ENCODE measurements at regions not wholly inside any gene's neighbourhood (a gene's known extent, or its start where the extent isn't known, plus 50 kb on each side); places are given as distances from the start of the nearest gene placed in this dataset.

DNA sequence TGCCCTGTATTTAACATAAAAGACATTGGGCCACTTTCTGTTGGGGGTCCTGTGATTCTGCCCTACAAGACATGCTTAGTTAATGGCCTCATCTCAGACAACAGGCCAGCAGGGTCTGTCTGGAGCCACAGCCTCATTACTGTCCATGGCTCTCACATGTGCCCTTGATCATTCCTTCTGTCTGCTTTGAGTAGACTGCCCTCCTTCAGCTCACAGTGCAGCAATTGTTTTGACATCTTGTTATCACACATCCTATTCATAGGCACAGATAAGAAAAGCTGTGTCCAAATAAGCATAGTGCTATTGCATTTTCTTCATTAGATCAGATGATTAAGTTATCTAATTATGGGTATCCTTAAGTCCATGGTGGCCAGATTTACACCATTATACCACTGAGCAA, 127.9 kb downstream of the KCTD12 start:
- Mint-ChIP-seq H3K4me1 (no peaks in the 10 kb centered on the region), H3K36me3 (ENCODE audit: insufficient read depth in 1 of 3, low read depth in 3 of 3) (no peaks in the 10 kb centered on the region)
- H3K27ac ChIP-seq (ENCODE audit: insufficient read length, low read depth, low read length), result no peak overlapping the region

More for the DNA sequence above, 127.9 kb downstream of the KCTD12 start:
- no peak overlapping the region for H3K9ac ChIP-seq (ENCODE audit: extremely low read depth, insufficient read length, low read length)
- no peak overlapping the region for H4K8ac ChIP-seq (replicated peaks; ENCODE audit: insufficient read length, low read depth, low read length)
- no peaks in the 10 kb centered on the region for H3K27me3 Mint-ChIP-seq (ENCODE audit: low read depth)
- no peaks in the 10 kb centered on the region for H3K79me2 ChIP-seq (ENCODE audit: insufficient read depth, low read length)
- no peaks in the 10 kb centered on the region for H4K20me1 ChIP-seq (ENCODE audit: control insufficient read depth, insufficient read depth, insufficient read length)
- no peak overlapping the region for H2BK12ac ChIP-seq (ENCODE audit: insufficient read length, low read depth, low read length)
- H3K4me2 ChIP-seq (ENCODE audit: insufficient read depth, insufficient read length, low read length), result no peak overlapping the region
- no peak overlapping the region for H3T11ph ChIP-seq (ENCODE audit: low read length)
- H3K14ac ChIP-seq (ENCODE audit: insufficient read depth, low read length), result no peak overlapping the region
- H3K18ac ChIP-seq (ENCODE audit: insufficient read length, low read depth, low read length), result no peak overlapping the region
- no peak overlapping the region for H3K4ac ChIP-seq (ENCODE audit: low read depth, low read length)
- H3K56ac ChIP-seq (ENCODE audit: insufficient read length, low read depth, low read length), result no peak overlapping the region
- H2BK15ac ChIP-seq (ENCODE audit: low read depth, low read length), result no peak overlapping the region
- H2AK5ac ChIP-seq (ENCODE audit: insufficient read length, low read length), result no peak overlapping the region
- H3K4me1 ChIP-seq (ENCODE audit: insufficient read depth, low read length), result peaks cover 2% of the 10 kb centered on the region; the same call in 1 of the 2 replicates
- H3K9me3 ChIP-seq (ENCODE audit: control insufficient read depth, low read depth, low read length), result no peaks in the 10 kb centered on the region
- no peak for DNase-seq
- H4K5ac ChIP-seq (ENCODE audit: insufficient read length, low read depth, low read length), result no peak overlapping the region
- no peak overlapping the region for H3K4me3 Mint-ChIP-seq
- no peak overlapping the region for H2BK120ac ChIP-seq (ENCODE audit: low read depth, low read length, poor library complexity, severe bottlenecking)
- H3K23ac ChIP-seq (ENCODE audit: insufficient read length, low read depth, low read length), result no peak overlapping the region
- no peak overlapping the region for H4K91ac ChIP-seq (ENCODE audit: insufficient read length, low read depth, low read length)
- no peaks in the 10 kb centered on the region for H3K23me2 ChIP-seq (ENCODE audit: insufficient read length, low read depth, low read length, poor library complexity, severe bottlenecking)
- no peak overlapping the region for H2AFZ ChIP-seq (ENCODE audit: low read length)
- H3K27me3 ChIP-seq (ENCODE audit: insufficient read depth, low read length), result no peaks in the 10 kb centered on the region
- H2BK5ac ChIP-seq (ENCODE audit: insufficient read length, low read length), result no peak overlapping the region
- H3K9me3 Mint-ChIP-seq, result no peaks in the 10 kb centered on the region
- TF ChIP-seq, protein P1, sequence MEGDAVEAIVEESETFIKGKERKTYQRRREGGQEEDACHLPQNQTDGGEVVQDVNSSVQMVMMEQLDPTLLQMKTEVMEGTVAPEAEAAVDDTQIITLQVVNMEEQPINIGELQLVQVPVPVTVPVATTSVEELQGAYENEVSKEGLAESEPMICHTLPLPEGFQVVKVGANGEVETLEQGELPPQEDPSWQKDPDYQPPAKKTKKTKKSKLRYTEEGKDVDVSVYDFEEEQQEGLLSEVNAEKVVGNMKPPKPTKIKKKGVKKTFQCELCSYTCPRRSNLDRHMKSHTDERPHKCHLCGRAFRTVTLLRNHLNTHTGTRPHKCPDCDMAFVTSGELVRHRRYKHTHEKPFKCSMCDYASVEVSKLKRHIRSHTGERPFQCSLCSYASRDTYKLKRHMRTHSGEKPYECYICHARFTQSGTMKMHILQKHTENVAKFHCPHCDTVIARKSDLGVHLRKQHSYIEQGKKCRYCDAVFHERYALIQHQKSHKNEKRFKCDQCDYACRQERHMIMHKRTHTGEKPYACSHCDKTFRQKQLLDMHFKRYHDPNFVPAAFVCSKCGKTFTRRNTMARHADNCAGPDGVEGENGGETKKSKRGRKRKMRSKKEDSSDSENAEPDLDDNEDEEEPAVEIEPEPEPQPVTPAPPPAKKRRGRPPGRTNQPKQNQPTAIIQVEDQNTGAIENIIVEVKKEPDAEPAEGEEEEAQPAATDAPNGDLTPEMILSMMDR (conservative IDR thresholded peaks at IDR 0.05), result no peak
- no peak overlapping the region for H3K27ac Mint-ChIP-seq
- H3K79me1 ChIP-seq (ENCODE audit: insufficient read depth, low read depth, low read length, poor library complexity, severe bottlenecking), result no peaks in the 10 kb centered on the region
- H2BK20ac ChIP-seq (ENCODE audit: low read depth, low read length, poor library complexity, severe bottlenecking), result no peak overlapping the region
